Kidney epithelial cell (primary cell): ENCODE measurements at regions not wholly inside any gene's neighbourhood (a gene's known extent, or its start where the extent isn't known, plus 50 kb on each side); places are given as distances from the start of the nearest gene placed in this dataset.
A peak's percentile ranks its signal among the peaks of the same experiment; 100 is the strongest.

Source experiments
- DNase-seq: peaks from one replicate; pipeline ENCODE4 v3.0.0-alpha.2; 2010; ENCODE audit warnings: low read depth
- H3K27me3 ChIP-seq: 2 replicates; pipeline ENCODE4 v1.6.0; 2011; ENCODE audit warnings: low read length; ENCODE audit not compliant: control insufficient read depth, insufficient read depth
- H3K36me3 ChIP-seq: 2 replicates; pipeline ENCODE4 v1.5.1; 2011; ENCODE audit warnings: low read length; ENCODE audit not compliant: control insufficient read depth, insufficient read depth
- H3K4me3 ChIP-seq: 2 replicates; pipeline ENCODE4 v1.5.1; 2011; ENCODE audit warnings: low read depth, mild to moderate bottlenecking, control low read depth, low read length
- TF ChIP-seq, protein P1 (sequence below): IDR thresholded peaks from 2 replicates; pipeline ENCODE4 v1.5.1; 2011; ENCODE audit warnings: mild to moderate bottlenecking, moderate library complexity, low read length, control low read depth, inconsistent platforms; ENCODE audit not compliant: insufficient read depth, poor library complexity, severe bottlenecking

DNA sequence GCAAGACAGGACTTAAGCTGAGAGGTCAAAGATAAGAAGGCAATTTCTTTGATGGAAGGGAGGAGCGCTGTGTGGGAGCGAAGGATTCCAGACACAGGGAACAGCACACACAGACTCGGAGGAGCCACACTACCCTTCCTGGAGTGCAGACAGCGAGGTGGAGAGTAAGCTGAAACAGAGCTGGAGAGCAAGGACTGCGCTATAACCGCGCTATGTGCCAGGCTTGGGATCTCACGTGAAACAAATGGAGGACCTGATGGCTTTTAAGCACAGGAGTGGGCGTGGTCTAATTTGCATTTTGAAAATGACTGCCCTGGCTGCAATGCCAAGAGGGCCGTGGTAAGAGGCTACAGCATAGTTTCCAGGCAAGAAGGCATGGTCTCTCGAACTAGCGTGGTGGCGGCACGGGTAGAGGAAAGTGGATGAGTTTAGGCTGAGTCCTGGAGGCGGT lies 113.9 kb upstream of the SORBS2 start:
- Histone ChIP-seq H3K27me3 (no peaks in the 10 kb centered on the region), H3K36me3 (no peaks in the 10 kb centered on the region), H3K4me3 (no peak overlapping the region)
- DNase-seq, result no peak
- TF ChIP-seq, protein P1, sequence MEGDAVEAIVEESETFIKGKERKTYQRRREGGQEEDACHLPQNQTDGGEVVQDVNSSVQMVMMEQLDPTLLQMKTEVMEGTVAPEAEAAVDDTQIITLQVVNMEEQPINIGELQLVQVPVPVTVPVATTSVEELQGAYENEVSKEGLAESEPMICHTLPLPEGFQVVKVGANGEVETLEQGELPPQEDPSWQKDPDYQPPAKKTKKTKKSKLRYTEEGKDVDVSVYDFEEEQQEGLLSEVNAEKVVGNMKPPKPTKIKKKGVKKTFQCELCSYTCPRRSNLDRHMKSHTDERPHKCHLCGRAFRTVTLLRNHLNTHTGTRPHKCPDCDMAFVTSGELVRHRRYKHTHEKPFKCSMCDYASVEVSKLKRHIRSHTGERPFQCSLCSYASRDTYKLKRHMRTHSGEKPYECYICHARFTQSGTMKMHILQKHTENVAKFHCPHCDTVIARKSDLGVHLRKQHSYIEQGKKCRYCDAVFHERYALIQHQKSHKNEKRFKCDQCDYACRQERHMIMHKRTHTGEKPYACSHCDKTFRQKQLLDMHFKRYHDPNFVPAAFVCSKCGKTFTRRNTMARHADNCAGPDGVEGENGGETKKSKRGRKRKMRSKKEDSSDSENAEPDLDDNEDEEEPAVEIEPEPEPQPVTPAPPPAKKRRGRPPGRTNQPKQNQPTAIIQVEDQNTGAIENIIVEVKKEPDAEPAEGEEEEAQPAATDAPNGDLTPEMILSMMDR, result no peak

DNA sequence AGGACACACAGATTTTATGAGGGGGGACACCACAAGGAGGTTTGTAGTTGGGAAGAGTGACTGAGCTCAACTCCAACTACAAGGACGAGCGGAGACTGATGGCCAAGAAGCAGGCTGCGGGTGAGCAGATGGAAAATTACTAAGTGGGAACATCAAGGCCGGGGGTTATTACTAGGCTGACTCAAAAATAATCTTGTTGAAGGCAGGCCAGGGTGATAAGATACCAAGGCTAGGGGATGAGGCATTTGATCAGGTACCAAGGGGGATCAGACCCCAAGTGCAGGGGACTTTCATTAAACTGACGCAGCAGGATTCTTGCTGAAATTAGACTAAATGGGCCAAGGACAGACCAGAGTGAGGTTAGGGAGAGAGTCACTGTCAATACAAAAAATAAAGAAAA lies 119.4 kb upstream of the SORBS2 start:
- no peak overlapping the region for H3K4me3 ChIP-seq
- no peak for DNase-seq
- H3K36me3 ChIP-seq, result no peaks in the 10 kb centered on the region
- TF ChIP-seq, protein P1, result no peak
- no peaks in the 10 kb centered on the region for H3K27me3 ChIP-seq

DNA sequence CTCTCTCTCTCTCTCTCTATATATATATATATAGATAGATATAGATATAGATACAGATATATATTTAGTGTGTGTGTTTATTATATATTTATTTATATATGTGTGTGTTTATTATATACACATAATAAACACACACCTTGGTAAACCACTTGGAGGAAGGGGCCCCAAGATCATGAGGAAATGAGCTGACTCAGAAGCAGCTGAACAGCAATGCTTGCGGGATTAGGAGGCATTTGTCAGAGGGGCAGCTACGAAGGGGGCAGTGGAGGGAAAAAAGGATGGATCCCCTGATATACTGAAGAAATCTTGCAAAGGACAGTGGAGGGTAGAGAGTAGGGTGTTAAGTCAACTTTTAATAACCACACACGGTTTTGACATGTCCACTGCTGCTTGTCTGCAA lies 120.0 kb upstream of the SORBS2 start:
- H3K4me3 ChIP-seq, result no peak overlapping the region
- H3K27me3 ChIP-seq, result no peaks in the 10 kb centered on the region
- TF ChIP-seq, protein P1, result no peak
- DNase-seq, result no peak
- H3K36me3 ChIP-seq, result no peaks in the 10 kb centered on the region

DNA sequence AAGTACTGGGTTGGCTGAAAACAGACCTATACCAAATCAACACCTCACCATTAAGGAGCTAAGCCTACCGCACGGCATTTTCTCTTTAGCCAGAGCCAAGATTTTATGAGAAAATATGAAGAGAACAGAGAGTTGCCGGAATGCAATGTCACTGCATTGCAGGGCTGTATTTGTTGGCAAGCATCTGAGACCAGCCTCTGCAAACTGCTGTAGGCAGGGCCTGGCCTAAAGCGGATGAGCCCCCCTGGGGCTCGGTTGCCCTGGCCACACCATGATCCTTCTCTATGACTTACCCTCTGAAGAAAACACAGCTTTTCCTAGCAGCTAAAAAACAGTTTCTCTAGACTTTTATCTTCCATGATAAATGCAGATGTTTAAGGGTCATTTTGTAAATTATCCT lies 120.5 kb upstream of the SORBS2 start:
- Histone ChIP-seq H3K4me3 (no peak overlapping the region), H3K36me3 (no peaks in the 10 kb centered on the region)
- no peak for DNase-seq

DNA sequence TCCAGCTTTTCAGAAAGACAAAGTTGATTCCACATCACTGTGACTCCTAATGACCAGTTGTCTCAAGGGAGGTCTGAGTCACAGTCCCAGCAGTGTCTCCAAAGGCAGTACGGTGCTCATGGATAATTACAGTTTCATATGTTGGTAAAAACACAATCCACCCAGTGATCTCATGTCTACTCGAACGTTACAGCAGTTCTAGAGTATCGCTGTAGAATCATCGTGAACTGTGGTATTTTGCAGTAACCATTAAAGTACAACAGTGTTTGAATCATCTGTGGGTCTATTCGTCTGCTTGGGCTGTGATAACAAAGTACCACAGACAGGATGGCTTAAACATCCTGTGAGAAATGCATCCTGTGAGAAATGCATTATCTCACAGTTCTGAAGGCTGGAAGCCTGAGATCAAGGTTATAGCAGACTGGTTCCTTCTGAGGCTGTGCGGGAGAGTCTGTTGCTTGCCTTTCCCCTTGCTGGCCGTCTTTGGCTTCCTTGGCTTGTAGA lies 121.1 kb upstream of the SORBS2 start:
- DNase-seq, result peak; percentile 38
- Histone ChIP-seq H3K27me3 (no peaks in the 10 kb centered on the region), H3K4me3 (no peak overlapping the region), H3K36me3 (no peaks in the 10 kb centered on the region)
- TF ChIP-seq, protein P1, result no peak

More for the DNA sequence above, 120.5 kb upstream of the SORBS2 start:
- TF ChIP-seq, protein P1, result no peak
- no peaks in the 10 kb centered on the region for H3K27me3 ChIP-seq

DNA sequence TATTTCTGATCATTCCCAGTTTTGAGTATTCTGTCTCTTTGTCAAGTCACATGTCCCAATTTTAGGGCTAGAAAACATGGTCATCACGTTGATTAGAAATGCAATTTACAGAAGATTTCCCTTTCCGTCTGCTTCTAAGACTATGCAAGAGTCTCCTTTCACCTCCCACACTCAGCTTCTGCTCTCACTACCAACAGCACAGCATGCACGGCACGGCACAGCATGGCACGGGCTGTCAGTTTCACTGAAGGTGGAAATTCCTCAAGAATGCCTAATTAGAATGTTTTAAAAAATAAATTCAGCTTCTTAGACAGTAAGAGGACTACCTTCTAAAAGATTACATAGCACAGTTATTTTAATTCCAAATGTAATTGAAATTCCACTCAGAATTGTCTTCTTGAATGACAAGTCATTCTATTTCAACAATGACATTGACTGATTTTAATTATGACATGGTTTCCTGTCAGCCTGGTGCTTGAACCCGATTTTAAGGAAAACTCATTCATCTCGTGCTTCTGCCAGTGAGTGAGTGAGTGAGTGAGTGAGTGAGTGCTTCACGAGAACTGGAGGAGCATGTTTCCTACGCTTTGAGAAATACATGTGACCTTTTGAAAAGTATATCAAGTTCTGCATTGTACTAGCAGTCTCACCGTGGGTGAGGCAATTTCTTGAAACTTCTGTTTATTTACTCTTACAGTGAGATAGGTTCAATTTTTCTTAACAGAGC lies 124.8 kb upstream of the SORBS2 start:
- Histone ChIP-seq H3K4me3 (no peak overlapping the region), H3K27me3 (no peaks in the 10 kb centered on the region), H3K36me3 (no peaks in the 10 kb centered on the region)
- DNase-seq, result no peak
- TF ChIP-seq, protein P1, result no peak
